ENCODE measurements at regions not wholly inside any gene's neighbourhood (a gene's known extent, or its start where the extent isn't known, plus 50 kb on each side); places are given as distances from the start of the nearest gene placed in this dataset.

DNA sequence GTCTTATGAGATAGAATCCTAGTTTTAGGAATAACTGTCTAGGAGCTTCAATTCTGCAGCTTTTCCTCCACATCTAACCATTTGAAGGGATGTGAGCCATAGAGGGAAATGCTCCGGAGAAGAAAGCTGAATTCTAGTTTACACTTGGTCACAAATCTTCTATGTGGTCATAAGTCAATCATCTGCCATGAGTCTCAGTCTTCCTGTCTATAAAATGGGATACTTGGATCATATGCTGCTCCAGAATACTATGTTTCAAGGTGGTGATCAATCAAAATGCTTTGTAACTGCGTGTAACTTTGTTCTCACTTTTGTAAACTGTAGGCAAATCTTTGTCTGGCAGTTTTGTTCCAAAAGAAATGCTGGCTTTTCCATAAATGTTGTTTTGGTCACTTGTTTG, 152.0 kb upstream of the SV2C start:
- no peak for TF ChIP-seq EZH2phosphoT487 (IDR thresholded peaks at IDR 0.05; ENCODE audit: low read depth)
- TF ChIP-seq CTCF (IDR thresholded peaks at IDR 0.05; ENCODE audit: low read depth, low read length) = no peak
- Histone ChIP-seq H3K4me1 (ENCODE audit: low read length) (no peaks in the 10 kb centered on the region), H3K4me3 (ENCODE audit: low read length) (no peak overlapping the region)

GRCh38 chr5:75928992-75929391, 154.2 kb upstream of the SV2C start:
- Histone ChIP-seq H4K20me1 (ENCODE audit: insufficient read depth, low read length) (no peaks in the 10 kb centered on the region), H3K9ac (ENCODE audit: low read length) (no peak overlapping the region), H3K9me3 (ENCODE audit: insufficient read depth, low read length) (no peaks in the 10 kb centered on the region), H3K4me1 (ENCODE audit: low read length) (no peaks in the 10 kb centered on the region), H3K4me2 (ENCODE audit: low read length) (no peak overlapping the region), H3K36me3 (replicated peaks; ENCODE audit: low read depth, low read length) (no peaks in the 10 kb centered on the region), H3K4me3 (ENCODE audit: low read length) (no peak overlapping the region), H3K79me2 (ENCODE audit: low read length) (no peaks in the 10 kb centered on the region), H2AFZ (ENCODE audit: low read depth, low read length) (no peak overlapping the region), H3K27me3 (ENCODE audit: low read depth, low read length) (no peaks in the 10 kb centered on the region), H3K27ac (ENCODE audit: low read length) (no peak overlapping the region)
- TF ChIP-seq CTCF (IDR thresholded peaks at IDR 0.05; ENCODE audit: low read depth, low read length) (no peak), EZH2phosphoT487 (IDR thresholded peaks at IDR 0.05; ENCODE audit: low read depth) (no peak)

More for the DNA sequence above, 152.0 kb upstream of the SV2C start:
- no peak overlapping the region for H3K9ac ChIP-seq (ENCODE audit: low read length)
- no peak overlapping the region for H3K27ac ChIP-seq (ENCODE audit: low read length)
- H2AFZ ChIP-seq (ENCODE audit: low read depth, low read length) = no peak overlapping the region
- no peaks in the 10 kb centered on the region for H3K79me2 ChIP-seq (ENCODE audit: low read length)
- H3K4me2 ChIP-seq (ENCODE audit: low read length) = no peak overlapping the region
- H3K27me3 ChIP-seq (ENCODE audit: low read depth, low read length) = no peaks in the 10 kb centered on the region
- H3K36me3 ChIP-seq (replicated peaks; ENCODE audit: low read depth, low read length) = no peaks in the 10 kb centered on the region
- no peaks in the 10 kb centered on the region for H3K9me3 ChIP-seq (ENCODE audit: insufficient read depth, low read length)
- no peaks in the 10 kb centered on the region for H4K20me1 ChIP-seq (ENCODE audit: insufficient read depth, low read length)

GRCh38 chr5:75922480-75922879, 160.7 kb upstream of the SV2C start:
- TF ChIP-seq CTCF (IDR thresholded peaks at IDR 0.05; ENCODE audit: low read depth, low read length) = no peak
- no peaks in the 10 kb centered on the region for H3K9me3 ChIP-seq (ENCODE audit: insufficient read depth, low read length)
- no peaks in the 10 kb centered on the region for H4K20me1 ChIP-seq (ENCODE audit: insufficient read depth, low read length)
- no peak overlapping the region for H3K9ac ChIP-seq (ENCODE audit: low read length)
- H3K4me1 ChIP-seq (ENCODE audit: low read length) = no peaks in the 10 kb centered on the region
- H3K4me3 ChIP-seq (ENCODE audit: low read length) = no peak overlapping the region
- H3K36me3 ChIP-seq (replicated peaks; ENCODE audit: low read depth, low read length) = no peaks in the 10 kb centered on the region
- H3K4me2 ChIP-seq (ENCODE audit: low read length) = no peak overlapping the region
- no peaks in the 10 kb centered on the region for H3K79me2 ChIP-seq (ENCODE audit: low read length)
- H2AFZ ChIP-seq (ENCODE audit: low read depth, low read length) = no peak overlapping the region
- H3K27ac ChIP-seq (ENCODE audit: low read length) = no peak overlapping the region
- no peaks in the 10 kb centered on the region for H3K27me3 ChIP-seq (ENCODE audit: low read depth, low read length)

GRCh38 chr5:75921011-75921410, 162.2 kb upstream of the SV2C start:
- no peaks in the 10 kb centered on the region for H3K36me3 ChIP-seq (replicated peaks; ENCODE audit: low read depth, low read length)
- TF ChIP-seq EZH2phosphoT487 (IDR thresholded peaks at IDR 0.05; ENCODE audit: low read depth) (no peak), CTCF (IDR thresholded peaks at IDR 0.05; ENCODE audit: low read depth, low read length) (no peak)
- no peaks in the 10 kb centered on the region for H4K20me1 ChIP-seq (ENCODE audit: insufficient read depth, low read length)
- no peak overlapping the region for H3K9ac ChIP-seq (ENCODE audit: low read length)
- H3K27me3 ChIP-seq (ENCODE audit: low read depth, low read length) = no peaks in the 10 kb centered on the region
- no peak overlapping the region for H2AFZ ChIP-seq (ENCODE audit: low read depth, low read length)
- no peak overlapping the region for H3K27ac ChIP-seq (ENCODE audit: low read length)
- H3K4me3 ChIP-seq (ENCODE audit: low read length) = no peak overlapping the region
- no peaks in the 10 kb centered on the region for H3K79me2 ChIP-seq (ENCODE audit: low read length)
- H3K9me3 ChIP-seq (ENCODE audit: insufficient read depth, low read length) = no peaks in the 10 kb centered on the region
- no peaks in the 10 kb centered on the region for H3K4me1 ChIP-seq (ENCODE audit: low read length)
- no peak overlapping the region for H3K4me2 ChIP-seq (ENCODE audit: low read length)

All from OCI-LY3 (cell line).